HG02840 (cell line): ENCODE measurements at regions not wholly inside any gene's neighbourhood (a gene's known extent, or its start where the extent isn't known, plus 50 kb on each side); places are given as distances from the start of the nearest gene placed in this dataset.

Experiments
- ATAC-seq: cut with Tn5 transposase; IDR thresholded peaks from one replicate; pipeline ENCODE4 v1.9.1; 2021; ENCODE audit warnings: mild to moderate bottlenecking, moderate library complexity, moderate number of reproducible peaks; ENCODE audit not compliant: unreplicated experiment, low FRiP score

GRCh38 chr14:31992011-31992447 is 85.1 kb upstream of the ARHGAP5 start:
- no peak for ATAC-seq

DNA sequence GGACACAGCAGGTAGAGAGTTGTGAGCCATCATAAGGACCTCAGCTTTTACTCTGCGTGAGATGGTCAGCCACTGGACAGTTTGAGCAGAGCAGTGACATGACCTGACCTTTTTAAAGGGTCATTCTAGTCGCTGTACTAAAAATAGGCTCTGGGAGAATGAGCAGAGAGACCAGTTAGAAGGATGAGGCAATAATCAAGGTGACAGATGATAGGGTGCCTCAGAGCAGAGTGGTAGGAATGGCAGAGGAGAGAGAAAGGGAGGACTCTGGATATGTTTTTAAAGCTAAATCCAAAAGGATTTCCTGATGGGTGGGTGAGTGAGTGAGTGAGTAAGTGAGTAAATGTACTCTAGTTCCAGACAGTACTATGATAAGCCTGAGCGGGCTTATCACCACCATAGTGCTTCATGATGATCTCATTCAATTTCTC is 83.6 kb upstream of the ARHGAP5 start:
- ATAC-seq: no peak

DNA sequence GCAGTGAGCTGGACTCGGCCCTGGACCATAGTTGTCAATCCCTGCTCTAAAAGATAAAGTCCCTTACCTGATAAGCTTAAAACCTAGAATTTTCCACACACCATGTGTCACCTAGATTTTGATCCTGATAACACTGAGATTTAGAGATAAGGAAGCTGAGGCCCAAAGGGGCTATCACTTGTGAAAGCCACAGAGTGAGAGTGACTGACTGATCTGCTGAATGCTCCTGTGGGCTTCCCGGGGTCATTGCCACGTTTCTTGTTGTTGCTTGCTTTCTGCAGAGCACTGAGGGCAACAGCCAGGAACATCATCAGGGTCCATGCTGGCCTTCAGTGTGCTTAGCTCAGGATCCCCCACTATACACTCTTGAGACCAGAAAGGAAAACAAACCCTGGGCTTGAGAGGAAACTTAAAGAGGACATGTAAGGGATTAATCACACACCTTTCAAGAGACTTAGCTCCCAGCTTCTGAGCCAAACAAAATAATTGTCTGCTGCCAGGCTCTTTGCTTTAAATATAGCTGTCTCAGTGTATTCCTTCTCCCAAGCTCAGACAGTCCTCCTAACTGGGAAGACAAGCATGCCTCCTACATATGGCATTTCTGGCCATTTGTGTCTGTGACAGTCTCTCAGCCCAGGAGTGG is 82.6 kb upstream of the ARHGAP5 start:
- no peak for ATAC-seq

DNA sequence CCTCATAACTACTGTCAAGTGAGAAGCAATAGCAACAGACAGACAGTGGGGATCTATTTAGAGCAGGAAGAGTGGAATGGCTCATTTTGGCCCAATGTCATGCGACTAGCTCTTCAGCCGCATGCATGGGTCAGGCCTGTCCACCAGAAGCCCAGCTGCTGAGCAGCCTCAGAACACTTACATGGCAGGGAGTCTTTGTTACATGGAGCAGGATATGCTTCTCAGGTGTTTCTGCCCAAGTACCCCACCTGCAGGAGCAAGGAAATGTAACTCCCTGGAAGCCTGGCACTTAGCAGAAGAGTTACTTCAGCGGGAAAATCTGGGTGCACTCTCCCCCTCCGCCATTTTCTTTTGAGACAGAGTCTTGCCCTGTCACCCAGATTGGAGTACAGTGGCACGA is 73.5 kb upstream of the ARHGAP5 start:
- no peak for ATAC-seq

GRCh38 chr14:32004300-32004699 is 72.8 kb upstream of the ARHGAP5 start:
- ATAC-seq: no peak

DNA sequence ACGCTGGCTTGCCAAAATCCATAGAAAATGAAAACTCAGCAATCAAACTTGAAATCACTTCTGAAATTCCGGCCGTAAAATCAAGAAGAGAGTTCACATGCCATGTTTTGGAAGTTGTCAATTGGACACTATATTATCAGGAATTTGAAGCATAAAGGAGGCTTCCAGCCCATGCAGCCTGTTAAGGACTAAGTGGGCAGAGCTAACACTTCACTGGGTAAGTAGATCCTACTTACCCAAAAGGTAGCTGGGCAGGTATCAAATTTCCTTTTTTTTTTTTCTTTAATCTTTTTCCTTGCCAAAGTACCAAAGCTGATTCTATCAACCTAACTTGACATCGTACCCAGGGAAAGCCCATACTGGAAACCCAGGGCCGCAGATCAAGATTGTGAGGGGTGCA is 71.5 kb upstream of the ARHGAP5 start:
- ATAC-seq: no peak

GRCh38 chr14:32006263-32007110 is 70.6 kb upstream of the ARHGAP5 start:
- ATAC-seq: no peak

DNA sequence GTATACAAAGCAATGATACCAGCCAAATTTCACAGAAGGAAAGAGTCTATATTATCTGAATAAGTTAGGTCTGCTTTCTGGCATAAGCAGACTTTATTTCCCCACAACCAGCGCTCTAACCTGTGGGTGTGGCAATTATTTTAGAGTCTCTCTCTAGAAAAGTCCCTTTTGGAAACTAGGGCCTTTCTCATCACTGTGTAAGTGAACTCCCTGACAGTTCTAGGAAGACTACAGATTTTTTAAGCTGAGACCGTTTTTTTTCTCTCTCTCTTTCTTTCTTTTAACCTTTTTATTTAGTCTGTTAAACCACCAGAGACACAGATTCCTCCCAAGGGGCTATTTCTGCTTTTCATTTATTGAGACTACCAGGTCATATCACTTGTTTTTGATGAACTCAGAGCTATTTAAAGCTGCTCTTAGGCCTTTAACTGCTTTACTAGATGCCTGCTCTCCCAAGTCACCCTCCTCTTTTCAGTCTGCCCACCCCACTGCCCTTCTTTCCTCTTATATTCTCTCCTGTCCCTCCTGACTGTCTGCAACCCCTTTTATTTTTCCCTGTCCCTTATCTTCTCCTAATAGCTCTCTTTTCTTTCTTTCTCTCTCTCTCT is 69.2 kb upstream of the ARHGAP5 start:
- no peak for ATAC-seq

GRCh38 chr14:32008602-32009193 is 68.4 kb upstream of the ARHGAP5 start:
- ATAC-seq: no peak

- no peak for ATAC-seq
These were observed 67.7 kb upstream of the ARHGAP5 start for GRCh38 chr14:32009221-32009975.

DNA sequence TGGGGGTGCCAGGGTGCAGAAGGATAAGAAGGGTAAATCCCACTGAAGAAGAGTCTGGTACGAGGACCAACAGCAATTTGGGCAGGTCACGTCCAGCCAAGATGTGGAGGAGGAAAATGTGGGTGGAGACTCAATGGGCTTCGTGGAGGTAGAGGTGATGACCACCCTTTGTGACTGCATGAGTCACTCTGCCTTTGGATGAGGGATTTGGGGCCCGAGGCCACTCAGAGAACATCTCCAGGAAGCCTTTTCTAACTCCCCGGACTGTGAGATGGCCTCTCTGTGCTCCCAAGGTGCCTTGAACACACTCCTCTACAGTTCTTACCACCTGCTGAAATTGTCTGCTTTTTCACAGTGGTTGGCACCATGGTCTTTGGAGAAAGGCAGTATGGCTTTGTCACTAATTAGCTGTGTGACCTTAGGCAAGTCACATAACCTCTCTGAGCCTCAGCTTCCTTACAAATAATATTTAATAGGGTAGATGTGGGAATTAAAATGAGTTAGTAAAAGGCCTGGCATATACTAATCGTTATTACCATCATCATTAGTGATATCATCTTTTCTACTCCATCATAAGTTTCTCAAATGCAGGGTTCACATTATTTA is 67.0 kb upstream of the ARHGAP5 start:
- no peak for ATAC-seq

DNA sequence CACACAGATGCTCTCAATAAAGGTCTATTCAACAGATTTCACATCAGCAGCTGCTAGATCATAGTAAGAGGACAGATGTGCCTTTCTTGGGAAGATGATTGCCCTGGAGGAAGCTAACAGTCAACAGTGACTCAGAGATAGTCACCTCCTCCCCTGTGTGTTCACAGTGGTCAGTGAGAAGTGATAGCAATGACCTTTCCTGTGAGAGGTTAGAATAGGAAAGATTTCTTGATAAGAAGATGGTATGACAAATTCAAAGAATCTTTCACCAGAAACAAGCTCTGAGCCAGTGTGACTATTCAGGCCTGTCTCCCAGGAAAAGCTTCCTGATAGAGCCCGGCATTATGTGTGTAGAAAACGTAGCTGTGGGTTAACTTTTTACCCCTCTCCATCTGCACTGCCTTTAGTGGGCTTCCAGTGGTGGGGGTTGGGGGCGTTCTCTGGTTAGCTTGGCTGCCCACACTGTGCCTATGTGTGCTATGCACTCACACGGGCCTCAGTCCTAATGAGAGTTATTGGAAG is 66.4 kb upstream of the ARHGAP5 start:
- no peak for ATAC-seq

DNA sequence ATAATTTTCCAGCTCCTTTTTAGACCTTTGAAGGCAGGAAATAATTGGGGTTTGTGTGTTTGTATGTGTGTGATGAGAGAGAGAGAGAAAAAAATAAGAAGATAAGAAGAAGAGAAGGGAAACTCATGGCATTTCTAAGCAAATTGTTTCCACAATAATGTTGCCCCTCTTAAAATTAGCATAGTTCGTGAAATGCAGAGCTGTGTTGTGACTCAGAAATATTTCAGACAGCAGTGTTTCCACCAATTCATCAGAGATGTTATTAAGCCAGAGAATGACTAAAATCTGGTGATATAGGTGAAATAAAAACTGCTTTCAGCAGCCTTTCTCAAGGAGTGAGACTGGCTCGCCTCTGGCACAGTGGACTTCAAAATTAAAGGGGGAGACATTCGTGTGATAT is 65.9 kb upstream of the ARHGAP5 start:
- no peak for ATAC-seq

- ATAC-seq: no peak
These were observed 65.0 kb upstream of the ARHGAP5 start for GRCh38 chr14:32012062-32012461.

DNA sequence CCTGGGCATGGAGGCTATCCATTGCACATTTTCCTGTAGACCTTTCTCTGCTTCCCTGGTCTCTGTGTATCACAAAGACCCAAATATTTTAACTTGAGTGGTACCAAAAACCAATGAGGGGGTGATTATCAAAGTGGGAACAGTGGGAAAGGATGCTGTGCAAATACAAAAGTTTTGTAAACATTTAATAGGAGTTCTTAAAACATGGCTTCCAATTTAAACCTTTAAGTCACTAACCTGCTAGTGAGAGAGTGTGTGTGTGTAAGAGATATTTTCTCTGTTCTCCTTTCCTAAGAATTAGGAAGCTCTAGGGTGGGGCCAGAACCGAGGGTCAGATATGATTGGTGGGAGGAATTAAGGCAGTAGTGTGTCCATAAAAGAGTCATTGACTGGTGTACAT is 64.5 kb upstream of the ARHGAP5 start:
- no peak for ATAC-seq

- no peak for ATAC-seq
These were observed 64.0 kb upstream of the ARHGAP5 start for GRCh38 chr14:32013083-32013482.

DNA sequence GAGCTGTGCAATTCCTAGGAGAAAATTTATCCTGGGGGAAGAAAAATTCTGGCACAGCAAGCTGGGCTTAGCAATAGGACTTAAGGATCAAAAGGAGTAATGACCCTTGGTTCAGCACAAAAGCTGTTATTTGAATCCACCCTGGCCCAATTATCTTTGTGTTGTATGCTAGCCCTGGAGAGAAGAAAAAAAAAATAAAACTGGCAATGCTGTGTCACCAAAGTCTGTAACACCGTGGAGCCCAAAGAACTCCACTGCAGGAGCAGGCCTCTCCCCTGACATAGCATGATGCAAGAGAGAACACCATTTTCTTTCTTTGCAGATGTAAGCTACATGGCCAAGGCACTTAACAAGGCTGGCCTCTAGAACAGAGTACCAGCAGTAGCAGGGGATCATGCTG is 63.0 kb upstream of the ARHGAP5 start:
- no peak for ATAC-seq

DNA sequence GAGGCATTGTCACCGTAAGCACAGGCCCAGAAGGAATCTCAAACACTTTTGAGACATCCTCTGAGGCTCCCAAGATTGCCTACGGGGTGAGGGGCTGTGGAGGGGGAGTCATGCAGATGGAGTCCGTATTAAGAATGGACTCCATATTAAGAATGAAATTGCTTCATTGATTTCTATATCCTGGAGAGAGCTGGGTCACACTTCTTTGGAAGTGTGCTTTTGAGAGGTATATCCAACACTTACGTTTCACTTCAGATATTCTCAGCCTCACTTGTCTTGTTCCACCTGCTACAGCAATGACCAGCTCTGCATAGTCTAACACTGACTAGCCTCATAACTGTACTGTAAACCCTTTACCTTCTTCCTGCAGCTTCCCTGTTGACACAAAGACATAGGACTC is 62.6 kb upstream of the ARHGAP5 start:
- ATAC-seq: no peak

DNA sequence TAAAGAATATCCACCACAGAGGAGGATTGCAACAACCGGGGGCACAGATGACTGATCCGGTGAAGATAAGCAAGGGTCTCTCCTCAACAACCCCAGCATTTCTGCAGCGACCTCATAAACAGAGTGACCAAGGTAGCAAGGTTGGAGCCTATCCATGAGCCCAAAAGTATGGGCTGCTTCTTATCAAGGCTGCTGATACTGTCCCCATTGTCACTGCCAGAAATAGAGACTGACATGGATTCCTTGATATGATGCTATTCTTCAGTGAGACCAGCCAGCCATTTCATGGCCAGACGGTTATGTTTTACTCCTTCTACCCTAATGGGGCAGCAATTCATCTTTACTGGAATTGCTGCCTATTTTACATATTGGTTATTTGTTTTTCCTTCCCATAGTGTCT is 61.9 kb upstream of the ARHGAP5 start:
- no peak for ATAC-seq

GRCh38 chr14:32017587-32017986 is 59.5 kb upstream of the ARHGAP5 start:
- ATAC-seq: no peak
